HL-60 (cell line): ENCODE measurements at regions not wholly inside any gene's neighbourhood (a gene's known extent, or its start where the extent isn't known, plus 50 kb on each side); places are given as distances from the start of the nearest gene placed in this dataset.

Source experiments
- CTCF ChIP-seq: IDR thresholded peaks from one replicate; pipeline ENCODE4 v1.5.1; 2011; ENCODE audit warnings: low read length, control low read depth, inconsistent platforms; ENCODE audit not compliant: insufficient read depth
- POLR2AphosphoS5 ChIP-seq: IDR thresholded peaks from 2 replicates; pipeline ENCODE4 v1.6.1; 2012; ENCODE audit warnings: low read depth
- TF ChIP-seq, protein P1 (sequence below): IDR thresholded peaks from 2 replicates; pipeline ENCODE4 v1.6.1; 2012; ENCODE audit warnings: low read depth; ENCODE audit not compliant: insufficient replicate concordance

GRCh38 chr11:70883973-70884623 is 368.3 kb downstream of the SHANK2 start:
- no peak for TF ChIP-seq CTCF
- TF ChIP-seq POLR2AphosphoS5 = no peak
- TF ChIP-seq, protein P1, sequence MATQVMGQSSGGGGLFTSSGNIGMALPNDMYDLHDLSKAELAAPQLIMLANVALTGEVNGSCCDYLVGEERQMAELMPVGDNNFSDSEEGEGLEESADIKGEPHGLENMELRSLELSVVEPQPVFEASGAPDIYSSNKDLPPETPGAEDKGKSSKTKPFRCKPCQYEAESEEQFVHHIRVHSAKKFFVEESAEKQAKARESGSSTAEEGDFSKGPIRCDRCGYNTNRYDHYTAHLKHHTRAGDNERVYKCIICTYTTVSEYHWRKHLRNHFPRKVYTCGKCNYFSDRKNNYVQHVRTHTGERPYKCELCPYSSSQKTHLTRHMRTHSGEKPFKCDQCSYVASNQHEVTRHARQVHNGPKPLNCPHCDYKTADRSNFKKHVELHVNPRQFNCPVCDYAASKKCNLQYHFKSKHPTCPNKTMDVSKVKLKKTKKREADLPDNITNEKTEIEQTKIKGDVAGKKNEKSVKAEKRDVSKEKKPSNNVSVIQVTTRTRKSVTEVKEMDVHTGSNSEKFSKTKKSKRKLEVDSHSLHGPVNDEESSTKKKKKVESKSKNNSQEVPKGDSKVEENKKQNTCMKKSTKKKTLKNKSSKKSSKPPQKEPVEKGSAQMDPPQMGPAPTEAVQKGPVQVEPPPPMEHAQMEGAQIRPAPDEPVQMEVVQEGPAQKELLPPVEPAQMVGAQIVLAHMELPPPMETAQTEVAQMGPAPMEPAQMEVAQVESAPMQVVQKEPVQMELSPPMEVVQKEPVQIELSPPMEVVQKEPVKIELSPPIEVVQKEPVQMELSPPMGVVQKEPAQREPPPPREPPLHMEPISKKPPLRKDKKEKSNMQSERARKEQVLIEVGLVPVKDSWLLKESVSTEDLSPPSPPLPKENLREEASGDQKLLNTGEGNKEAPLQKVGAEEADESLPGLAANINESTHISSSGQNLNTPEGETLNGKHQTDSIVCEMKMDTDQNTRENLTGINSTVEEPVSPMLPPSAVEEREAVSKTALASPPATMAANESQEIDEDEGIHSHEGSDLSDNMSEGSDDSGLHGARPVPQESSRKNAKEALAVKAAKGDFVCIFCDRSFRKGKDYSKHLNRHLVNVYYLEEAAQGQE = no peak
